HFFc6 (cell line): ENCODE measurements at regions not wholly inside any gene's neighbourhood (a gene's known extent, or its start where the extent isn't known, plus 50 kb on each side); places are given as distances from the start of the nearest gene placed in this dataset.

Experiments
- DNase-seq: peaks from one replicate; pipeline ENCODE4 v3.0.0-alpha.2; 2018
- H3K27ac Mint-ChIP-seq: 2 replicates; pipeline ENCODE4 v1.8.0; 2020; ENCODE audit warnings: mild to moderate bottlenecking, mixed read lengths
- H3K27me3 Mint-ChIP-seq: 2 replicates; pipeline ENCODE4 v1.8.0; 2021; ENCODE audit warnings: mild to moderate bottlenecking, moderate library complexity, mixed read lengths; ENCODE audit not compliant: insufficient read depth
- H3K36me3 Mint-ChIP-seq: 2 replicates; pipeline ENCODE4 v1.8.0; 2021; ENCODE audit warnings: low read depth, mixed read lengths
- H3K4me1 Mint-ChIP-seq: 2 replicates; pipeline ENCODE4 v1.8.0; 2020; ENCODE audit warnings: low read depth, mixed read lengths
- H3K4me3 Mint-ChIP-seq: 2 replicates; pipeline ENCODE4 v1.8.0; 2020; ENCODE audit warnings: mild to moderate bottlenecking, moderate library complexity, mixed read lengths
- H3K9me3 Mint-ChIP-seq: 2 replicates; pipeline ENCODE4 v1.8.0; 2020; ENCODE audit warnings: mild to moderate bottlenecking, mixed read lengths
- TF ChIP-seq, protein P1 (sequence below): fragments of 200-600 bp; sonication (generic); IDR thresholded peaks from 2 replicates; pipeline ENCODE4 v1.5.0; 2021; ENCODE audit warnings: antibody characterized with exemption, mild to moderate bottlenecking

GRCh38 chr19:28531979-28532378 is 681.0 kb downstream of the UQCRFS1 start:
- H3K9me3 Mint-ChIP-seq: peaks cover 43% of the 10 kb centered on the region
- TF ChIP-seq, protein P1, sequence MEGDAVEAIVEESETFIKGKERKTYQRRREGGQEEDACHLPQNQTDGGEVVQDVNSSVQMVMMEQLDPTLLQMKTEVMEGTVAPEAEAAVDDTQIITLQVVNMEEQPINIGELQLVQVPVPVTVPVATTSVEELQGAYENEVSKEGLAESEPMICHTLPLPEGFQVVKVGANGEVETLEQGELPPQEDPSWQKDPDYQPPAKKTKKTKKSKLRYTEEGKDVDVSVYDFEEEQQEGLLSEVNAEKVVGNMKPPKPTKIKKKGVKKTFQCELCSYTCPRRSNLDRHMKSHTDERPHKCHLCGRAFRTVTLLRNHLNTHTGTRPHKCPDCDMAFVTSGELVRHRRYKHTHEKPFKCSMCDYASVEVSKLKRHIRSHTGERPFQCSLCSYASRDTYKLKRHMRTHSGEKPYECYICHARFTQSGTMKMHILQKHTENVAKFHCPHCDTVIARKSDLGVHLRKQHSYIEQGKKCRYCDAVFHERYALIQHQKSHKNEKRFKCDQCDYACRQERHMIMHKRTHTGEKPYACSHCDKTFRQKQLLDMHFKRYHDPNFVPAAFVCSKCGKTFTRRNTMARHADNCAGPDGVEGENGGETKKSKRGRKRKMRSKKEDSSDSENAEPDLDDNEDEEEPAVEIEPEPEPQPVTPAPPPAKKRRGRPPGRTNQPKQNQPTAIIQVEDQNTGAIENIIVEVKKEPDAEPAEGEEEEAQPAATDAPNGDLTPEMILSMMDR: no peak
- no peaks in the 10 kb centered on the region for H3K4me1 Mint-ChIP-seq
- H3K4me3 Mint-ChIP-seq: no peak overlapping the region
- H3K27ac Mint-ChIP-seq: no peak overlapping the region
- DNase-seq: no peak
- H3K36me3 Mint-ChIP-seq: no peaks in the 10 kb centered on the region
- H3K27me3 Mint-ChIP-seq: no peaks in the 10 kb centered on the region

DNA sequence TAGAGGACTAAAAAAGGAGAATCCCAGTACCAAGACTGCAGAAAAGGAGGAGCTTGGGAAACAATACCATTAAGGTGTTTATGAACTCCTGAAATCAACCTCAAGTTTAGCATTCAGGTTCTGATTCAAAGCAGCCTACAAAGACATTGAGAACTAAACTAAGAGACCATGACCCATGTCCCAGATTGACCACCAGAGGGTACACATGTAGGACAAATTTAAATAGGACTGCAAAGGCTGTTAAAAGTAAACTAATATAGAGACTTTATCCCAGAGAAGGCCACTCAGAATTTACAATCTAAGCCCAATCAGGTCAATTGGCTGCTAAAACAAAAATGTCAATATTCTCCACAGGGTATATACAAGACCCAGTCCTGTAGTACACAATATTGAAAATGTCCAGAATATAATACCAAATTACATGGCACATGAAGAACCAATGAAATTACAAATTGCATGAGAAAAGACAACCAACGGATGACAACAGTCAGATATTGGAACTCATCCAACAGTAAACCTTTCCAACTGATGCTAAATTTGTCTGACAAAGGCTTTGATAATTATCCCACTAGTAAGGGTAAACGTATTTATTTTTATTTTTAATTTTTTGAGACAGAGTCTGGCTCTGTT is 682.4 kb downstream of the UQCRFS1 start:
- Mint-ChIP-seq H3K27ac (no peak overlapping the region), H3K27me3 (no peaks in the 10 kb centered on the region), H3K9me3 (peaks cover 40% of the 10 kb centered on the region), H3K4me3 (no peak overlapping the region), H3K36me3 (no peaks in the 10 kb centered on the region), H3K4me1 (no peaks in the 10 kb centered on the region)
- TF ChIP-seq, protein P1: no peak
- no peak for DNase-seq

DNA sequence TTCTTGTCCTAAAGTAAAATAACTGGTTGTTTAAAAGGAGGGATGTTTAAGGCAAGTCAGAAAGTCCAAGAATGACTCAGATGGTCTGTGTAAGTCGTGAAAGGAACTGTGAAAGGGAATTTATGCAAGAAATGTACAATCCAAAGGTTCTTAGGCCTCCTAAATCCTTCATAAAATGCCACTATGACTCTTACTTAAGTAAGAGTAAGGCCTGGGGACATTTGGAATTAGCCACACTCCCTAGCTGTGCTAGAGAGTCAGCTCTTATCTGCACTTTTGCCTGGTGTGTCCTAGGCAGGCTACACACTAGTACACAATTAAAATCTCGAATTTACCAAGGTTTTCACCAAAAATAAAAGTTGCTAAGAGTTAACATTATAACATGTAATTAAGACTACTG is 686.9 kb downstream of the UQCRFS1 start:
- Mint-ChIP-seq H3K27ac (no peak overlapping the region), H3K9me3 (peaks cover 53% of the 10 kb centered on the region), H3K4me1 (no peaks in the 10 kb centered on the region), H3K27me3 (no peaks in the 10 kb centered on the region), H3K36me3 (no peaks in the 10 kb centered on the region), H3K4me3 (no peak overlapping the region)
- TF ChIP-seq, protein P1: no peak
- no peak for DNase-seq

DNA sequence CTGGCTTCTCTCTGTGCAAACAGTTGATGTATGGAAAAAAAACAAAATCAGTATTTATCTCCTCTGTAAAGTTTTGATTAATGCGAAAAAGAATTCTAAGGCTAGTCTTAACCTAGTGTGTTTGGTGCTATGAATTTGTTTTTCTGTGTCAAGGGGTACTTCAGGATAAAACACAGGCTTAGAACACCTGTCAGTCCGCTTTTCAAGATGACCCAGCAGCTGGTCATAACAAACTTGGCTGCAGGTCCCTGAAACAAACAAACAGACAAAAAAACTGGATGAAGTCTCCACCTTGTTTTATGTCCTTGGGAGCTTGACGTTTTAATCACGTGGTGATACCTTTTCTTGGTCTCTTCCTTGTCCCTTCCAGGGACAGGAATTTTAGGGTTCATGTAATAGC is 689.3 kb downstream of the UQCRFS1 start:
- Mint-ChIP-seq H3K4me3 (no peak overlapping the region), H3K9me3 (peaks cover 57% of the 10 kb centered on the region), H3K27ac (no peak overlapping the region), H3K36me3 (0 out of 2 replicates have a peak, but pooled peaks cover 3% of the 10 kb centered on the region), H3K4me1 (no peaks in the 10 kb centered on the region), H3K27me3 (peaks cover under 1% of the 10 kb centered on the region; the same call in 1 of the 2 replicates)
- TF ChIP-seq, protein P1: no peak
- DNase-seq: no peak

DNA sequence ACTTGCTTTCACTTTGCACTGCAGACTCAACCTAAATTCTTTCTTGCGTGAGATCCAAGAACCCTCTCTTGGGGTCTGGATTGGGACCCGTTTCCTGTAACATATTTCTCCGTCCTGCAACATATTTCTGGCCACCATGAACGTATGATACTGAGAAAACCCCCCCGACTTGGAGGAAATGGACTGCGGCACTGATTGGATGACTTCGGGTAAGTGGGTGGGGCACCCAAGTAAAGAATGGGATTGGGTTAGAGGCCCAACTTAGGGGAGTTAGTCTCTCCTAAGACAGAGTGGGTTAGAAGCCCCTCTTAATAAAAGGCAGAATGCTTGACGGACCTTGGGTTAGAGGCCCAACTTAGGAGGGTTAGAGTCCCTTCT is 690.4 kb downstream of the UQCRFS1 start:
- TF ChIP-seq, protein P1: no peak
- DNase-seq: no peak
- peaks cover 56% of the 10 kb centered on the region for H3K9me3 Mint-ChIP-seq
- H3K4me1 Mint-ChIP-seq: no peaks in the 10 kb centered on the region
- H3K27ac Mint-ChIP-seq: no peak overlapping the region
- H3K36me3 Mint-ChIP-seq: 0 out of 2 replicates have a peak, but pooled peaks cover 3% of the 10 kb centered on the region
- peaks cover 1% of the 10 kb centered on the region; the same call in 1 of the 2 replicates for H3K27me3 Mint-ChIP-seq
- H3K4me3 Mint-ChIP-seq: no peak overlapping the region
